GM23338 (cell line): ENCODE measurements at regions not wholly inside any gene's neighbourhood (a gene's known extent, or its start where the extent isn't known, plus 50 kb on each side); places are given as distances from the start of the nearest gene placed in this dataset.

Experiments used
- ATAC-seq: fragments of 200-7000 bp; cut with Tn5 transposase; 3 replicates; pipeline ENCODE4 v1.9.1; 2020
- DNase-seq: peaks from one replicate; pipeline ENCODE4 v3.0.0-alpha.2; 2015; ENCODE audit warnings: low spot score
- H2AFZ ChIP-seq: fragments of 200-600 bp; sonication (generic); 2 replicates; pipeline ENCODE4 v1.8.0; 2016; ENCODE audit warnings: antibody characterized with exemption, mild to moderate bottlenecking, moderate library complexity
- H3F3A ChIP-seq: fragments of 200-600 bp; sonication (generic); replicated peaks from 2 replicates; pipeline ENCODE4 v1.8.0; 2017; ENCODE audit warnings: antibody characterized with exemption, mixed run types, low read depth
- H3K27ac ChIP-seq: fragments of 200-600 bp; sonication (generic); 2 replicates; pipeline ENCODE4 v1.6.1; 2016; ENCODE audit warnings: low read depth
- H3K27me3 ChIP-seq: fragments of 200-600 bp; sonication (generic); 2 replicates; pipeline ENCODE4 v1.8.0; 2016; ENCODE audit warnings: mild to moderate bottlenecking, mixed run types, moderate library complexity; ENCODE audit not compliant: insufficient read depth
- H3K36me3 ChIP-seq: fragments of 200-600 bp; sonication (generic); 2 replicates; pipeline ENCODE4 v1.8.0; 2016; ENCODE audit warnings: mild to moderate bottlenecking; ENCODE audit not compliant: insufficient read depth
- H3K4me1 ChIP-seq: fragments of 200-600 bp; sonication (generic); 2 replicates; pipeline ENCODE4 v1.8.0; 2016; ENCODE audit warnings: mild to moderate bottlenecking, moderate library complexity; ENCODE audit not compliant: insufficient read depth
- H3K4me2 ChIP-seq: fragments of 200-600 bp; sonication (generic); 2 replicates; pipeline ENCODE4 v1.7.1; 2017; ENCODE audit warnings: mixed run types
- H3K4me3 ChIP-seq: fragments of 200-600 bp; sonication (generic); 2 replicates; pipeline ENCODE4 v1.6.1; 2016; ENCODE audit warnings: mixed run types
- H3K79me2 ChIP-seq: fragments of 200-600 bp; sonication (generic); replicated peaks from 2 replicates; pipeline ENCODE4 v1.8.0; 2017; ENCODE audit warnings: mild to moderate bottlenecking; ENCODE audit not compliant: insufficient read depth
- H3K9me2 ChIP-seq: fragments of 200-600 bp; sonication (generic); 2 replicates; pipeline ENCODE4 v1.8.0; 2017; ENCODE audit not compliant: insufficient read depth
- H4K20me1 ChIP-seq: fragments of 200-600 bp; sonication (generic); replicated peaks from 2 replicates; pipeline ENCODE4 v1.8.0; 2017; ENCODE audit warnings: mild to moderate bottlenecking; ENCODE audit not compliant: insufficient read depth
- H3K27ac Mint-ChIP-seq: 2 replicates; pipeline ENCODE4 v1.8.0; 2020; ENCODE audit warnings: inconsistent platforms, mild to moderate bottlenecking, moderate library complexity, mixed read lengths
- H3K27me3 Mint-ChIP-seq: 3 replicates; pipeline ENCODE4 v1.8.0; 2022; ENCODE audit warnings: low read depth, mild to moderate bottlenecking, moderate library complexity, mixed read lengths, inconsistent platforms; ENCODE audit not compliant: insufficient read depth, poor library complexity
- H3K36me3 Mint-ChIP-seq: 3 replicates; pipeline ENCODE4 v1.8.0; 2021; ENCODE audit warnings: low read depth, mild to moderate bottlenecking, inconsistent platforms, moderate library complexity, mixed read lengths
- H3K4me1 Mint-ChIP-seq: 3 replicates; pipeline ENCODE4 v1.8.0; 2020; ENCODE audit warnings: mild to moderate bottlenecking, inconsistent platforms, mixed read lengths
- H3K4me3 Mint-ChIP-seq: 3 replicates; pipeline ENCODE4 v1.8.0; 2021; ENCODE audit warnings: moderate library complexity, mild to moderate bottlenecking, inconsistent platforms, mixed read lengths
- H3K9me3 Mint-ChIP-seq: 3 replicates; pipeline ENCODE4 v1.8.0; 2020; ENCODE audit warnings: moderate library complexity, mild to moderate bottlenecking, inconsistent platforms, mixed read lengths
- CREB1 ChIP-seq: fragments of 250-450 bp; sonication (Bioruptor Pico); IDR thresholded peaks from 2 replicates; pipeline ENCODE4 v1.5.0; 2020; ENCODE audit warnings: low read depth, mild to moderate bottlenecking, moderate library complexity
- EZH2 ChIP-seq: fragments of 200-600 bp; sonication (generic); IDR thresholded peaks from one replicate; pipeline ENCODE4 v1.8.0; 2017; ENCODE audit warnings: antibody characterized with exemption, mild to moderate bottlenecking, low read depth; ENCODE audit not compliant: unreplicated experiment
- EZH2phosphoT487 ChIP-seq: fragments of 200-600 bp; sonication (generic); IDR thresholded peaks from one replicate; pipeline ENCODE4 v1.8.1; 2018; ENCODE audit warnings: antibody characterized with exemption; ENCODE audit not compliant: unreplicated experiment
- JUNB ChIP-seq: IDR thresholded peaks from one replicate; pipeline ENCODE4 v1.6.1; 2016; ENCODE audit warnings: antibody characterized with exemption; ENCODE audit not compliant: unreplicated experiment
- NANOG ChIP-seq: IDR thresholded peaks from 2 replicates; pipeline ENCODE4 v1.6.1; 2016; ENCODE audit warnings: antibody characterized with exemption, borderline replicate concordance
- STAT1 ChIP-seq: IDR thresholded peaks from one replicate; pipeline ENCODE4 v1.6.1; 2016; ENCODE audit warnings: antibody characterized with exemption; ENCODE audit not compliant: unreplicated experiment
- ZNF114 ChIP-seq: fragments of 250-450 bp; sonication (Bioruptor Pico); IDR thresholded peaks from 2 replicates; pipeline ENCODE4 v1.5.0; 2020; ENCODE audit warnings: mild to moderate bottlenecking, moderate library complexity
- ZNF331 ChIP-seq: fragments of 250-450 bp; sonication (Bioruptor Pico); IDR thresholded peaks from 2 replicates; pipeline ENCODE4 v1.5.0; 2020; ENCODE audit warnings: low read depth, mild to moderate bottlenecking, moderate library complexity
- TF ChIP-seq, protein P1 (sequence below), 2 experiments: fragments of 200-600 bp in 1 of 2; sonication (generic) in 1 of 2; conservative IDR thresholded peaks; 2 replicates each; pipeline versions ENCODE4 v1.5.1 to v1.6.1; 2016 to 2017; ENCODE audit warnings: antibody characterized with exemption in 2 of 2, low read depth in 2 of 2, mild to moderate bottlenecking in 2 of 2, moderate library complexity in 1 of 2
- TF ChIP-seq, protein P2 (sequence below): fragments of 250-450 bp; sonication (Bioruptor Pico); IDR thresholded peaks from 2 replicates; pipeline ENCODE4 v1.5.0; 2020; ENCODE audit warnings: mild to moderate bottlenecking, moderate library complexity
- TF ChIP-seq, protein P3 (sequence below): IDR thresholded peaks from 2 replicates; pipeline ENCODE4 v1.6.1; 2016; ENCODE audit warnings: antibody characterized with exemption

DNA sequence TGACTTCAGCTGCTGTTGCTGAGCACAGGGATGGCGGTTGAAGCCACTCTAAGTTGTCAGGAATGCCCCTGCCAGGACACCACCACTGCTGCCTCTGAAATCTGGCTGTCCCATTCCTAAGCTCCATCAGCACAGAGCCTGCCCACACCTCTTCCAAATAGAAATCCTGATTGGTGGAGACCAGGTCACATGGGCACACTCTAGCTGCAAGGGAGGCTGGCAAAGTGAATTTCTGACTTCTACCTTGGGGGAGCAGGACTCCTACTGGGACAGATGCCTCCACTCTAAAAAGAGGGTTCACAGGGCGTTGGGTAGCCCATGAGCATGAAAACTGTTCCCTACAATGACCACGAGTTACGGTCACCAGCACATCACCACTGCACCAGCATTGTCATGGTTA lies 83.8 kb upstream of the TARDBP start (continued):
- TF ChIP-seq, protein P1, sequence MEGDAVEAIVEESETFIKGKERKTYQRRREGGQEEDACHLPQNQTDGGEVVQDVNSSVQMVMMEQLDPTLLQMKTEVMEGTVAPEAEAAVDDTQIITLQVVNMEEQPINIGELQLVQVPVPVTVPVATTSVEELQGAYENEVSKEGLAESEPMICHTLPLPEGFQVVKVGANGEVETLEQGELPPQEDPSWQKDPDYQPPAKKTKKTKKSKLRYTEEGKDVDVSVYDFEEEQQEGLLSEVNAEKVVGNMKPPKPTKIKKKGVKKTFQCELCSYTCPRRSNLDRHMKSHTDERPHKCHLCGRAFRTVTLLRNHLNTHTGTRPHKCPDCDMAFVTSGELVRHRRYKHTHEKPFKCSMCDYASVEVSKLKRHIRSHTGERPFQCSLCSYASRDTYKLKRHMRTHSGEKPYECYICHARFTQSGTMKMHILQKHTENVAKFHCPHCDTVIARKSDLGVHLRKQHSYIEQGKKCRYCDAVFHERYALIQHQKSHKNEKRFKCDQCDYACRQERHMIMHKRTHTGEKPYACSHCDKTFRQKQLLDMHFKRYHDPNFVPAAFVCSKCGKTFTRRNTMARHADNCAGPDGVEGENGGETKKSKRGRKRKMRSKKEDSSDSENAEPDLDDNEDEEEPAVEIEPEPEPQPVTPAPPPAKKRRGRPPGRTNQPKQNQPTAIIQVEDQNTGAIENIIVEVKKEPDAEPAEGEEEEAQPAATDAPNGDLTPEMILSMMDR (conservative IDR thresholded peaks at IDR 0.05; ENCODE audit: low read depth in 2 of 2), result no peak
- TF ChIP-seq NANOG, result no peak

DNA sequence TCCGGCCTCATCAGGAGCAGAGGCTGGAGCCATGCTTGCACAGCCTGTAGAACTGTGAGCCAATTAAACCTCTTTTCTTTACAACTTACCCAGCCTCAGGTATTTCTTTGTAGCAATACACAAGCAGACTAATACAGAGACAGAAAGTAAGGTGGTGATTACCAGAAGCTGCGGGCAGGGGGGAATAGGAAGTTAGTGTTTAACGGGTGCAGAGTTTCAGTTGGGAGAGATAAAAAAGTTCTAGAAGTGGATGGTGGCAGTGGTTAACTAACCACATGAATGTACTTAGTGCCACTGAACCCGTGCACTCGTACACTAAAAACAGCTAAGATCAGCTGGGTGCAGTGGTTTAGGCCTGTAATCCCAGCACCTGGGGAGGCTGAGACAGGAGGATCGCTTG lies 80.4 kb upstream of the TARDBP start:
- no peak overlapping the region for H3K27ac ChIP-seq
- Mint-ChIP-seq H3K9me3 (peaks cover 13% of the 10 kb centered on the region), H3K4me3 (no peak overlapping the region), H3K27me3 (peaks cover 7% of the 10 kb centered on the region), H3K27ac (no peak overlapping the region), H3K36me3 (no peaks in the 10 kb centered on the region), H3K4me1 (peaks cover 13% of the 10 kb centered on the region)
- no peak overlapping the region for H3K4me3 ChIP-seq
- no peaks in the 10 kb centered on the region for H3F3A ChIP-seq
- DNase-seq (no peak), ATAC-seq (no peak)
- no peak overlapping the region for H2AFZ ChIP-seq
- H3K36me3 ChIP-seq, result no peaks in the 10 kb centered on the region
- no peaks in the 10 kb centered on the region for H3K79me2 ChIP-seq
- H4K20me1 ChIP-seq, result no peaks in the 10 kb centered on the region
- H3K4me1 ChIP-seq, result peaks cover 6% of the 10 kb centered on the region
- H3K4me2 ChIP-seq, result no peak overlapping the region
- 0 out of 2 replicates have a peak, but pooled peaks cover 3% of the 10 kb centered on the region for H3K27me3 ChIP-seq
- H3K9me2 ChIP-seq, result no peaks in the 10 kb centered on the region
- TF ChIP-seq, protein P1 (conservative IDR thresholded peaks at IDR 0.05; ENCODE audit: low read depth in 2 of 2), result no peak
- no peak for TF ChIP-seq JUNB
- no peak for TF ChIP-seq EZH2phosphoT487
- TF ChIP-seq, protein P2, sequence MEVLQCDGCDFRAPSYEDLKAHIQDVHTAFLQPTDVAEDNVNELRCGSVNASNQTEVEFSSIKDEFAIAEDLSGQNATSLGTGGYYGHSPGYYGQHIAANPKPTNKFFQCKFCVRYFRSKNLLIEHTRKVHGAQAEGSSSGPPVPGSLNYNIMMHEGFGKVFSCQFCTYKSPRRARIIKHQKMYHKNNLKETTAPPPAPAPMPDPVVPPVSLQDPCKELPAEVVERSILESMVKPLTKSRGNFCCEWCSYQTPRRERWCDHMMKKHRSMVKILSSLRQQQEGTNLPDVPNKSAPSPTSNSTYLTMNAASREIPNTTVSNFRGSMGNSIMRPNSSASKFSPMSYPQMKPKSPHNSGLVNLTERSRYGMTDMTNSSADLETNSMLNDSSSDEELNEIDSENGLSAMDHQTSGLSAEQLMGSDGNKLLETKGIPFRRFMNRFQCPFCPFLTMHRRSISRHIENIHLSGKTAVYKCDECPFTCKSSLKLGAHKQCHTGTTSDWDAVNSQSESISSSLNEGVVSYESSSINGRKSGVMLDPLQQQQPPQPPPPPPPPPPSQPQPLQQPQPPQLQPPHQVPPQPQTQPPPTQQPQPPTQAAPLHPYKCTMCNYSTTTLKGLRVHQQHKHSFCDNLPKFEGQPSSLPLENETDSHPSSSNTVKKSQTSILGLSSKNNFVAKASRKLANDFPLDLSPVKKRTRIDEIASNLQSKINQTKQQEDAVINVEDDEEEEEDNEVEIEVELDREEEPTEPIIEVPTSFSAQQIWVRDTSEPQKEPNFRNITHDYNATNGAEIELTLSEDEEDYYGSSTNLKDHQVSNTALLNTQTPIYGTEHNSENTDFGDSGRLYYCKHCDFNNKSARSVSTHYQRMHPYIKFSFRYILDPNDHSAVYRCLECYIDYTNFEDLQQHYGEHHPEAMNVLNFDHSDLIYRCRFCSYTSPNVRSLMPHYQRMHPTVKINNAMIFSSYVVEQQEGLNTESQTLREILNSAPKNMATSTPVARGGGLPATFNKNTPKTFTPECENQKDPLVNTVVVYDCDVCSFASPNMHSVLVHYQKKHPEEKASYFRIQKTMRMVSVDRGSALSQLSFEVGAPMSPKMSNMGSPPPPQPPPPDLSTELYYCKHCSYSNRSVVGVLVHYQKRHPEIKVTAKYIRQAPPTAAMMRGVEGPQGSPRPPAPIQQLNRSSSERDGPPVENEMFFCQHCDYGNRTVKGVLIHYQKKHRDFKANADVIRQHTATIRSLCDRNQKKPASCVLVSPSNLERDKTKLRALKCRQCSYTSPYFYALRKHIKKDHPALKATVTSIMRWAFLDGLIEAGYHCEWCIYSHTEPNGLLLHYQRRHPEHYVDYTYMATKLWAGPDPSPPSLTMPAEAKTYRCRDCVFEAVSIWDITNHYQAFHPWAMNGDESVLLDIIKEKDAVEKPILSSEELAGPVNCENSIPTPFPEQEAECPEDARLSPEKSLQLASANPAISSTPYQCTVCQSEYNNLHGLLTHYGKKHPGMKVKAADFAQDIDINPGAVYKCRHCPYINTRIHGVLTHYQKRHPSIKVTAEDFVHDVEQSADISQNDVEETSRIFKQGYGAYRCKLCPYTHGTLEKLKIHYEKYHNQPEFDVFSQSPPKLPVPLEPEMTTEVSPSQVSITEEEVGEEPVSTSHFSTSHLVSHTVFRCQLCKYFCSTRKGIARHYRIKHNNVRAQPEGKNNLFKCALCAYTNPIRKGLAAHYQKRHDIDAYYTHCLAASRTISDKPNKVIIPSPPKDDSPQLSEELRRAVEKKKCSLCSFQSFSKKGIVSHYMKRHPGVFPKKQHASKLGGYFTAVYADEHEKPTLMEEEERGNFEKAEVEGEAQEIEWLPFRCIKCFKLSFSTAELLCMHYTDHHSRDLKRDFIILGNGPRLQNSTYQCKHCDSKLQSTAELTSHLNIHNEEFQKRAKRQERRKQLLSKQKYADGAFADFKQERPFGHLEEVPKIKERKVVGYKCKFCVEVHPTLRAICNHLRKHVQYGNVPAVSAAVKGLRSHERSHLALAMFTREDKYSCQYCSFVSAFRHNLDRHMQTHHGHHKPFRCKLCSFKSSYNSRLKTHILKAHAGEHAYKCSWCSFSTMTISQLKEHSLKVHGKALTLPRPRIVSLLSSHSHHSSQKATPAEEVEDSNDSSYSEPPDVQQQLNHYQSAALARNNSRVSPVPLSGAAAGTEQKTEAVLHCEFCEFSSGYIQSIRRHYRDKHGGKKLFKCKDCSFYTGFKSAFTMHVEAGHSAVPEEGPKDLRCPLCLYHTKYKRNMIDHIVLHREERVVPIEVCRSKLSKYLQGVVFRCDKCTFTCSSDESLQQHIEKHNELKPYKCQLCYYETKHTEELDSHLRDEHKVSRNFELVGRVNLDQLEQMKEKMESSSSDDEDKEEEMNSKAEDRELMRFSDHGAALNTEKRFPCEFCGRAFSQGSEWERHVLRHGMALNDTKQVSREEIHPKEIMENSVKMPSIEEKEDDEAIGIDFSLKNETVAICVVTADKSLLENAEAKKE, result no peak
- TF ChIP-seq, protein P3, sequence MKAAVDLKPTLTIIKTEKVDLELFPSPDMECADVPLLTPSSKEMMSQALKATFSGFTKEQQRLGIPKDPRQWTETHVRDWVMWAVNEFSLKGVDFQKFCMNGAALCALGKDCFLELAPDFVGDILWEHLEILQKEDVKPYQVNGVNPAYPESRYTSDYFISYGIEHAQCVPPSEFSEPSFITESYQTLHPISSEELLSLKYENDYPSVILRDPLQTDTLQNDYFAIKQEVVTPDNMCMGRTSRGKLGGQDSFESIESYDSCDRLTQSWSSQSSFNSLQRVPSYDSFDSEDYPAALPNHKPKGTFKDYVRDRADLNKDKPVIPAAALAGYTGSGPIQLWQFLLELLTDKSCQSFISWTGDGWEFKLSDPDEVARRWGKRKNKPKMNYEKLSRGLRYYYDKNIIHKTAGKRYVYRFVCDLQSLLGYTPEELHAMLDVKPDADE, result no peak
- no peak for TF ChIP-seq CREB1 (CRISPR knock-in tag)
- no peak for TF ChIP-seq ZNF114 (CRISPR knock-in tag)
- TF ChIP-seq EZH2, result no peak
- TF ChIP-seq STAT1, result no peak
- no peak for TF ChIP-seq ZNF331 (CRISPR knock-in tag)
- TF ChIP-seq NANOG, result no peak
